ENCODE measurements at regions not wholly inside any gene's neighbourhood (a gene's known extent, or its start where the extent isn't known, plus 50 kb on each side); places are given as distances from the start of the nearest gene placed in this dataset.

DNA sequence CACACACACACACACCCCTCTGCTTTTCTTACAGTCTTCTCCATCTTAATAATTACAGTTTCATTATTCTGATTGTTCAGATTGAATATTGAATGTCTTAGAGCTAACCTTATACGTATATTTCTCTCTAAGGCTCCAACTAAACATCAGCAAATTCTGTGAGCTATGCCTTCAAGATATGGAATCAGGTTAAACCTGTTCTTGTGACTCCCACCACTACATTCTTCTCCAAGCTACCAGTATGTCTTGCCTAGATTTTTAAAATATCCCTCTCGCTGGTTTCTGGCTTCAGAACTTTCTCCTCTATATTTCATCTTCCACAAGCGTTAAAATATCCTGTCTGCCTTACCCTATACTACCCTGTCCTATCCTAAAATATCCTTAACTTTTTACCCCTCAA is 1346.4 kb upstream of the CDH2 start:
- TF ChIP-seq, protein P1, sequence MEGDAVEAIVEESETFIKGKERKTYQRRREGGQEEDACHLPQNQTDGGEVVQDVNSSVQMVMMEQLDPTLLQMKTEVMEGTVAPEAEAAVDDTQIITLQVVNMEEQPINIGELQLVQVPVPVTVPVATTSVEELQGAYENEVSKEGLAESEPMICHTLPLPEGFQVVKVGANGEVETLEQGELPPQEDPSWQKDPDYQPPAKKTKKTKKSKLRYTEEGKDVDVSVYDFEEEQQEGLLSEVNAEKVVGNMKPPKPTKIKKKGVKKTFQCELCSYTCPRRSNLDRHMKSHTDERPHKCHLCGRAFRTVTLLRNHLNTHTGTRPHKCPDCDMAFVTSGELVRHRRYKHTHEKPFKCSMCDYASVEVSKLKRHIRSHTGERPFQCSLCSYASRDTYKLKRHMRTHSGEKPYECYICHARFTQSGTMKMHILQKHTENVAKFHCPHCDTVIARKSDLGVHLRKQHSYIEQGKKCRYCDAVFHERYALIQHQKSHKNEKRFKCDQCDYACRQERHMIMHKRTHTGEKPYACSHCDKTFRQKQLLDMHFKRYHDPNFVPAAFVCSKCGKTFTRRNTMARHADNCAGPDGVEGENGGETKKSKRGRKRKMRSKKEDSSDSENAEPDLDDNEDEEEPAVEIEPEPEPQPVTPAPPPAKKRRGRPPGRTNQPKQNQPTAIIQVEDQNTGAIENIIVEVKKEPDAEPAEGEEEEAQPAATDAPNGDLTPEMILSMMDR (IDR thresholded peaks at IDR 0.05): no peak
- no peak for TF ChIP-seq POLR2AphosphoS5 (IDR thresholded peaks at IDR 0.05; ENCODE audit: low read depth, low read length)
- no peak for TF ChIP-seq TCF7L2 (IDR thresholded peaks at IDR 0.05; ENCODE audit: low read depth, low read length)

Measured in Panc1 (cell line).